Neural cell (in vitro differentiated cells): ENCODE measurements at regions not wholly inside any gene's neighbourhood (a gene's known extent, or its start where the extent isn't known, plus 50 kb on each side); places are given as distances from the start of the nearest gene placed in this dataset.

Source experiments
- H2AFZ ChIP-seq: fragments of 200-600, 300-800 bp; sonication (generic), shearing (Covaris generic); 2 replicates; pipeline ENCODE4 v1.6.0; 2014; ENCODE audit warnings: low read depth, mild to moderate bottlenecking, antibody characterized with exemption, low read length, moderate library complexity
- H3F3A ChIP-seq: fragments of 200-600 bp; shearing (Covaris generic); 2 replicates; pipeline ENCODE4 v1.6.1; 2016; ENCODE audit warnings: mild to moderate bottlenecking, moderate library complexity, mixed read lengths, antibody characterized with exemption, low read length; ENCODE audit not compliant: insufficient read depth, poor library complexity, severe bottlenecking
- H3K27ac ChIP-seq: fragments of 200-600, 300-800 bp; sonication (generic), shearing (Covaris generic); 2 replicates; pipeline ENCODE4 v1.5.1; 2014; ENCODE audit warnings: mild to moderate bottlenecking, low read length, moderate library complexity
- H3K27me3 ChIP-seq: fragments of 300-800, 200-600 bp; sonication (generic), shearing (Covaris generic); 2 replicates; pipeline ENCODE4 v1.6.0; 2014; ENCODE audit warnings: mild to moderate bottlenecking, low read depth, low read length, moderate library complexity; ENCODE audit not compliant: insufficient read depth
- H3K36me3 ChIP-seq: fragments of 300-800, 200-600 bp; sonication (generic), shearing (Covaris generic); 2 replicates; pipeline ENCODE4 v1.5.1; 2014; ENCODE audit warnings: mild to moderate bottlenecking, antibody characterized with exemption, low read length, moderate library complexity; ENCODE audit not compliant: insufficient read depth
- H3K4me2 ChIP-seq: fragments of 300-800, 200-600 bp; sonication (generic), shearing (Covaris generic); 2 replicates; pipeline ENCODE4 v1.6.0; 2014; ENCODE audit warnings: mild to moderate bottlenecking, low read length
- H3K4me3 ChIP-seq: fragments of 300-800, 200-600 bp; sonication (generic), shearing (Covaris generic); 2 replicates; pipeline ENCODE4 v1.5.1; 2014; ENCODE audit warnings: mild to moderate bottlenecking, low read length, moderate library complexity
- H3K79me2 ChIP-seq: fragments of 200-600 bp; shearing (Covaris generic); replicated peaks from 2 replicates; pipeline ENCODE4 v1.6.0; 2014; ENCODE audit warnings: mild to moderate bottlenecking, low read length, moderate library complexity; ENCODE audit not compliant: insufficient read depth
- H3K9ac ChIP-seq: fragments of 300-800, 200-600 bp; sonication (generic), shearing (Covaris generic); 2 replicates; pipeline ENCODE4 v1.6.1; 2016; ENCODE audit warnings: mild to moderate bottlenecking, low read length, mixed read lengths
- H3K9me2 ChIP-seq: fragments of 200-600 bp; shearing (Covaris generic); 2 replicates; pipeline ENCODE4 v1.6.1; 2016; ENCODE audit warnings: mild to moderate bottlenecking, low read length, mixed read lengths; ENCODE audit not compliant: insufficient read depth
- H3K9me3 ChIP-seq: fragments of 200-600, 300-800 bp; sonication (generic), shearing (Covaris generic); 2 replicates; pipeline ENCODE4 v1.6.1; 2016; ENCODE audit warnings: mild to moderate bottlenecking, mixed run types, low read length, moderate library complexity, mixed read lengths
- H4K20me1 ChIP-seq: fragments of 200-600 bp; shearing (Covaris generic); 2 replicates; pipeline ENCODE4 v1.6.1; 2016; ENCODE audit warnings: mild to moderate bottlenecking, mixed run types; ENCODE audit not compliant: insufficient read depth
- EP300 ChIP-seq: fragments of 450-650 bp; conservative IDR thresholded peaks from 2 replicates; pipeline ENCODE4 v1.6.1; 2014; ENCODE audit warnings: antibody characterized with exemption, mild to moderate bottlenecking, moderate library complexity; ENCODE audit not compliant: poor library complexity, severe bottlenecking
- EZH2 ChIP-seq: fragments of 200-600, 300-800 bp; shearing (Covaris generic), sonication (generic); IDR thresholded peaks from 2 replicates; pipeline ENCODE4 v1.6.1; 2014; ENCODE audit warnings: antibody characterized with exemption, low read length, borderline replicate concordance, mild to moderate bottlenecking; ENCODE audit not compliant: insufficient read depth, poor library complexity, severe bottlenecking
- MXI1 ChIP-seq: fragments of 450-650 bp; conservative IDR thresholded peaks from 2 replicates; pipeline ENCODE4 v1.6.1; 2014; ENCODE audit warnings: antibody characterized with exemption, mild to moderate bottlenecking; ENCODE audit not compliant: poor library complexity, severe bottlenecking
- POLR2AphosphoS5 ChIP-seq: IDR thresholded peaks from 2 replicates; pipeline ENCODE4 v1.6.1; 2012
- RAD21 ChIP-seq: fragments of 450-650 bp; conservative IDR thresholded peaks from 2 replicates; pipeline ENCODE4 v1.6.1; 2014; ENCODE audit warnings: antibody characterized with exemption, mild to moderate bottlenecking, moderate library complexity
- SMC3 ChIP-seq: fragments of 450-650 bp; conservative IDR thresholded peaks from 2 replicates; pipeline ENCODE4 v1.6.1; 2014; ENCODE audit warnings: antibody characterized with exemption, mild to moderate bottlenecking, moderate library complexity; ENCODE audit not compliant: poor library complexity
- TAF1 ChIP-seq: IDR thresholded peaks from 2 replicates; pipeline ENCODE4 v1.6.1; 2012; ENCODE audit warnings: low read depth
- TF ChIP-seq, protein P1 (sequence below): fragments of 450-650 bp; IDR thresholded peaks from 2 replicates; pipeline ENCODE4 v1.5.1; 2014; ENCODE audit warnings: antibody characterized with exemption, mild to moderate bottlenecking, moderate library complexity; ENCODE audit not compliant: poor library complexity, severe bottlenecking
- TF ChIP-seq, protein P2 (sequence below): IDR thresholded peaks from 2 replicates; pipeline ENCODE4 v1.6.1; 2012; ENCODE audit warnings: borderline replicate concordance

DNA sequence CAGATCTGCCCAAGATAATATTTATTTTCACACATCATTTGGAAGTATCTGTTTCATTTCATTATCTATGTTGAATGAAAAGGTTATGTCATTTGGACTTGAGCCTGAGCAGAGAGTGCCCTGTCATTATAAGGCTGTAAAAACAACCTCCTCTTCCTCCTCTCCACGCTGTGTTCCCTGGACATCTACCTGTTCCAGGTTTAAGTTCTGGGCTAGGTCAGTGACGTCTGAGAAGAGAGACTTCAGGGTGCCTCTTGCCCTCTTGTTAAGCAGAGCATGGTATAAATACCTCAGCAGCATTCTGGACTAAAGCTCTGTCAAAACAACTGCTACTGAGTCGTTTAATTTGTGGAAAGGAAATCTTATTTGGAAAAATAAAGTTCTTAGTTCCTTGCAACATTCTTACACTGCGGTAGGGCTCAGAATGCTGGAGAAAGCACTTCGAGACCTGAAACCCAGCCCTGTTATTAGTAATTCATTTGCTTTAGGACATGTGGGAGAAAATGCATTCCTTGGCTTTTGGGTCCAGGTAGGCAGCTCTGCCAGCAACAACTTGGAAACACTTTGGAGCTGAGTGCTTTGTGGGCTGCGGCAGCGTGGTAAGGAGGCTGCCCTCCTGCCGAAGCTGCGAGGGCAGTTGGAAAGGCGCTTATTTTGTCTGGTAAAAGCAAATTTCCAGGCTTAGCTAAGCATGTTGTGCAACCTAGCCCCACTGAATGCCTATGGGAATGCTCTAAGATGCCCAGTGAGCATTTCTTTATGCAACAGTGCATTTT, 91.8 kb upstream of the NEDD4L start:
- H2AFZ ChIP-seq, result no peak overlapping the region
- H3K79me2 ChIP-seq, result no peaks in the 10 kb centered on the region
- no peak overlapping the region for H3K27ac ChIP-seq
- no peaks in the 10 kb centered on the region for H4K20me1 ChIP-seq
- H3K4me2 ChIP-seq, result no peak overlapping the region
- H3K27me3 ChIP-seq, result no peaks in the 10 kb centered on the region
- H3K36me3 ChIP-seq, result no peaks in the 10 kb centered on the region
- H3K9ac ChIP-seq, result no peak overlapping the region
- H3K9me2 ChIP-seq, result no peaks in the 10 kb centered on the region
- TF ChIP-seq, protein P1, sequence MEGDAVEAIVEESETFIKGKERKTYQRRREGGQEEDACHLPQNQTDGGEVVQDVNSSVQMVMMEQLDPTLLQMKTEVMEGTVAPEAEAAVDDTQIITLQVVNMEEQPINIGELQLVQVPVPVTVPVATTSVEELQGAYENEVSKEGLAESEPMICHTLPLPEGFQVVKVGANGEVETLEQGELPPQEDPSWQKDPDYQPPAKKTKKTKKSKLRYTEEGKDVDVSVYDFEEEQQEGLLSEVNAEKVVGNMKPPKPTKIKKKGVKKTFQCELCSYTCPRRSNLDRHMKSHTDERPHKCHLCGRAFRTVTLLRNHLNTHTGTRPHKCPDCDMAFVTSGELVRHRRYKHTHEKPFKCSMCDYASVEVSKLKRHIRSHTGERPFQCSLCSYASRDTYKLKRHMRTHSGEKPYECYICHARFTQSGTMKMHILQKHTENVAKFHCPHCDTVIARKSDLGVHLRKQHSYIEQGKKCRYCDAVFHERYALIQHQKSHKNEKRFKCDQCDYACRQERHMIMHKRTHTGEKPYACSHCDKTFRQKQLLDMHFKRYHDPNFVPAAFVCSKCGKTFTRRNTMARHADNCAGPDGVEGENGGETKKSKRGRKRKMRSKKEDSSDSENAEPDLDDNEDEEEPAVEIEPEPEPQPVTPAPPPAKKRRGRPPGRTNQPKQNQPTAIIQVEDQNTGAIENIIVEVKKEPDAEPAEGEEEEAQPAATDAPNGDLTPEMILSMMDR, result no peak
- no peak for TF ChIP-seq RAD21
- TF ChIP-seq SMC3, result no peak
- TF ChIP-seq, protein P2, sequence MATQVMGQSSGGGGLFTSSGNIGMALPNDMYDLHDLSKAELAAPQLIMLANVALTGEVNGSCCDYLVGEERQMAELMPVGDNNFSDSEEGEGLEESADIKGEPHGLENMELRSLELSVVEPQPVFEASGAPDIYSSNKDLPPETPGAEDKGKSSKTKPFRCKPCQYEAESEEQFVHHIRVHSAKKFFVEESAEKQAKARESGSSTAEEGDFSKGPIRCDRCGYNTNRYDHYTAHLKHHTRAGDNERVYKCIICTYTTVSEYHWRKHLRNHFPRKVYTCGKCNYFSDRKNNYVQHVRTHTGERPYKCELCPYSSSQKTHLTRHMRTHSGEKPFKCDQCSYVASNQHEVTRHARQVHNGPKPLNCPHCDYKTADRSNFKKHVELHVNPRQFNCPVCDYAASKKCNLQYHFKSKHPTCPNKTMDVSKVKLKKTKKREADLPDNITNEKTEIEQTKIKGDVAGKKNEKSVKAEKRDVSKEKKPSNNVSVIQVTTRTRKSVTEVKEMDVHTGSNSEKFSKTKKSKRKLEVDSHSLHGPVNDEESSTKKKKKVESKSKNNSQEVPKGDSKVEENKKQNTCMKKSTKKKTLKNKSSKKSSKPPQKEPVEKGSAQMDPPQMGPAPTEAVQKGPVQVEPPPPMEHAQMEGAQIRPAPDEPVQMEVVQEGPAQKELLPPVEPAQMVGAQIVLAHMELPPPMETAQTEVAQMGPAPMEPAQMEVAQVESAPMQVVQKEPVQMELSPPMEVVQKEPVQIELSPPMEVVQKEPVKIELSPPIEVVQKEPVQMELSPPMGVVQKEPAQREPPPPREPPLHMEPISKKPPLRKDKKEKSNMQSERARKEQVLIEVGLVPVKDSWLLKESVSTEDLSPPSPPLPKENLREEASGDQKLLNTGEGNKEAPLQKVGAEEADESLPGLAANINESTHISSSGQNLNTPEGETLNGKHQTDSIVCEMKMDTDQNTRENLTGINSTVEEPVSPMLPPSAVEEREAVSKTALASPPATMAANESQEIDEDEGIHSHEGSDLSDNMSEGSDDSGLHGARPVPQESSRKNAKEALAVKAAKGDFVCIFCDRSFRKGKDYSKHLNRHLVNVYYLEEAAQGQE, result no peak
- no peak for TF ChIP-seq TAF1
- H3K9me3 ChIP-seq, result no peaks in the 10 kb centered on the region
- no peak overlapping the region for H3K4me3 ChIP-seq
- H3F3A ChIP-seq, result no peaks in the 10 kb centered on the region

DNA sequence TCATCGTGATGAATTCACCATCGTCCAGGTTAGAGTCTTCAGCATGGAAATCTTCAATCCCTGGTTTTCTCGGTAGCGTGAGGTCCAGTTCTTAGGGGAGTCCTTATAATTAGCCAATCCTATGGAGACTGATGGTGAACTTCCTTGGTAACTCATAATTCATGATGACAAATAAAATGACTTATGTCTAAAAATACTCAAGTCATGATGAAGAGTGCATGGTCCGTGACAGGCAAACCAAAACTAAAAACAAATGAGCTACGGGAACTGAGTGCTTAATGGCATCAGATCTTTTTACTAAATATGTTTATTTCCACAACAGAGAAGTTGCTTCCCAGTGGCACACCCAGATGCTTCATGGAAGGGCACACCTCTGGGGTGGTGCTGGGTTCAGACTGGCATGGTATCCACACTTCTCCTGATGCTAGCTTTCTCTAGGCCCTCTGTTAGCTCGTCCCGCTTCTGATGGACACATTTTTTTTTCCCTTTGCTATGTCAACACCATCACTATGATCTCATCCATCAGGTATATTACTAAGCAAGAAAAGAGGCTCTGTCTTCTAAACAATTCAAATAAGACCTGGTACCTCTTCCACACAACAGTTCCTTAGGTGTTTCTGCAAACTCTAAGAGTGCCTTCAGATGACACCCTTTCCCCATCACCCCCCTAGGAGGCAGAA, 92.8 kb upstream of the NEDD4L start:
- Histone ChIP-seq H3K4me2 (no peak overlapping the region), H3K9ac (no peak overlapping the region), H2AFZ (no peak overlapping the region), H3K4me3 (no peak overlapping the region), H3K9me3 (no peaks in the 10 kb centered on the region), H3K9me2 (no peaks in the 10 kb centered on the region), H4K20me1 (no peaks in the 10 kb centered on the region), H3K79me2 (no peaks in the 10 kb centered on the region), H3F3A (no peaks in the 10 kb centered on the region), H3K27me3 (no peaks in the 10 kb centered on the region), H3K27ac (no peak overlapping the region), H3K36me3 (no peaks in the 10 kb centered on the region)
- no peak for TF ChIP-seq EZH2
- no peak for TF ChIP-seq MXI1
- TF ChIP-seq, protein P1, result no peak
- no peak for TF ChIP-seq TAF1
- TF ChIP-seq EP300, result no peak
- TF ChIP-seq RAD21, result no peak
- TF ChIP-seq SMC3, result no peak
- TF ChIP-seq, protein P2, result no peak
- TF ChIP-seq POLR2AphosphoS5, result no peak
